ENCODE measurements at regions not wholly inside any gene's neighbourhood (a gene's known extent, or its start where the extent isn't known, plus 50 kb on each side); places are given as distances from the start of the nearest gene placed in this dataset.

DNA sequence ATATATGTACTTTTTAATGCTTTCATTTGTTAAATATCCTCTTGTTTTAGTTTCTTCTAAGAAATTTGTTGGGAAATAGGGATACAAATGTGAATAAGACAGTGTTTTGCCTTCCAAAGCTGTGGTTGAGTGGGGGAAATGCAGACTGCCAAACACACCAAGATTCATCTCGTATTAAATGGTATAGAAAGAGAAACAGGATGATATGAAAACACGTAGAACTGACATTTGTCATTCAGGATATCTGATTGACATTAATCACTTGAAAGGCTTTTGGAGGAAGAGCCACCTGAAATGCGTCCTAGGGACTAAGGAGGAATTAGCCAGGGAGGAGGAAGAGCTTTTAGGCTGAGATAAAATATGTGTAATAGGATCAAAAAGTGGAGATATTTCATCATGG lies 287.4 kb upstream of the SEMA3C start:
- TF ChIP-seq POLR2AphosphoS5 (IDR thresholded peaks at IDR 0.05; ENCODE audit: low read depth, low read length) = no peak
- no peak for TF ChIP-seq POLR2A (IDR thresholded peaks at IDR 0.05; ENCODE audit: low read depth, low read length)
- TF ChIP-seq TAF1 (IDR thresholded peaks at IDR 0.05; ENCODE audit: low read depth, low read length) = no peak
- no peak for TF ChIP-seq PAX5 (IDR thresholded peaks at IDR 0.05; ENCODE audit: insufficient read depth, low read length, severe bottlenecking)
- TF ChIP-seq POU2F2 (IDR thresholded peaks at IDR 0.05; ENCODE audit: low read depth, low read length) = no peak
